Left lung (tissue), 4 donors: ENCODE measurements at regions not wholly inside any gene's neighbourhood (a gene's known extent, or its start where the extent isn't known, plus 50 kb on each side); places are given as distances from the start of the nearest gene placed in this dataset.

ENCODE experiments used
- ATAC-seq: fragments of 200-7000 bp; cut with Tn5 transposase; one replicate; pipeline ENCODE4 v1.9.1; 2020; ENCODE audit warnings: moderate library complexity
- DNase-seq, 4 donors: peaks; one replicate each; pipeline ENCODE4 v3.0.0-alpha.2; 2013 to 2020
- H3K27ac ChIP-seq, 2 donors: fragments of 200-600 bp; sonication (generic) in 1 of 2; one replicate each; pipeline versions ENCODE4 v1.5.0 to v1.8.0; 2020 to 2021
- H3K27me3 ChIP-seq, 2 donors: fragments of 200-600 bp; sonication (generic) in 1 of 2; one replicate each; pipeline versions ENCODE4 v1.5.0 to v1.8.0; 2020 to 2021
- H3K36me3 ChIP-seq, 2 donors: fragments of 200-600 bp; sonication (generic) in 1 of 2; one replicate each; pipeline versions ENCODE4 v1.5.0 to v1.8.0; 2020 to 2021
- H3K4me1 ChIP-seq, 2 donors: fragments of 200-600 bp; one replicate each; pipeline ENCODE4 v1.8.0; 2021
- H3K4me3 ChIP-seq, 2 donors: fragments of 200-600 bp; sonication (generic) in 1 of 2; one replicate each; pipeline versions ENCODE4 v1.5.0 to v1.8.0; 2020 to 2021; ENCODE audit warnings: mild to moderate bottlenecking in 1 of 2
- H3K9me3 ChIP-seq, 2 donors: fragments of 200-600 bp; sonication (generic) in 1 of 2; one replicate each; pipeline versions ENCODE4 v1.5.0 to v1.8.0; 2020 to 2021
- CTCF ChIP-seq, 2 donors: fragments of 200-600 bp; sonication (generic) in 1 of 2; IDR thresholded peaks; one replicate each; pipeline versions ENCODE4 v1.5.0 to v1.8.0; 2021; ENCODE audit warnings: antibody characterized with exemption in 2 of 2
- intact Hi-C, 2 donors: fragments of 100-400 bp; cut with DNase I; formaldehyde crosslinking; loops; one replicate each; pipeline versions ENCODE4 v1.11.2 to v1.14.2; 2022
- donor health status: DM: no; HTN: yes; CAD: no.
- donor health status: DM: no; HTN: no; CAD: no.

GRCh38 chr12:126424696-126425095, 1359.5 kb downstream of the AACS start:
- Histone ChIP-seq H3K36me3 (no peaks in the 10 kb centered on the region), H3K9me3 (peaks cover 0 to 4% of the 10 kb centered on the region in 2 donors), H3K27me3 (no peaks in the 10 kb centered on the region), H3K4me3 (no peak overlapping the region), H3K27ac (no peak overlapping the region), H3K4me1 (no peaks in the 10 kb centered on the region)
- intact Hi-C loops = no loop called here
- no peak for TF ChIP-seq CTCF (IDR thresholded peaks at IDR 0.05)
- no peak for DNase-seq
- no peak for ATAC-seq

GRCh38 chr12:126425264-126425663, 1360.0 kb downstream of the AACS start:
- no peak for TF ChIP-seq CTCF (IDR thresholded peaks at IDR 0.05)
- DNase-seq = no peak
- no peak for ATAC-seq

GRCh38 chr12:126428769-126429168, 1363.5 kb downstream of the AACS start:
- intact Hi-C loops = no loop called here
- H3K4me1 ChIP-seq = no peaks in the 10 kb centered on the region
- ATAC-seq (no peak), DNase-seq (no peak)
- H3K27me3 ChIP-seq = no peaks in the 10 kb centered on the region
- peaks cover 0 to 7% of the 10 kb centered on the region in 2 donors for H3K9me3 ChIP-seq
- no peak overlapping the region for H3K27ac ChIP-seq
- no peak overlapping the region for H3K4me3 ChIP-seq
- no peaks in the 10 kb centered on the region for H3K36me3 ChIP-seq
- TF ChIP-seq CTCF (IDR thresholded peaks at IDR 0.05) = no peak

More at GRCh38 chr12:126425264-126425663, 1360.0 kb downstream of the AACS start:
- Histone ChIP-seq H3K27me3 (no peaks in the 10 kb centered on the region), H3K27ac (no peak overlapping the region), H3K36me3 (no peaks in the 10 kb centered on the region), H3K4me1 (no peaks in the 10 kb centered on the region), H3K4me3 (no peak overlapping the region), H3K9me3 (peaks cover 0 to 7% of the 10 kb centered on the region in 2 donors)
- intact Hi-C loops = no loop called here

- intact Hi-C loops = no loop called here
- Histone ChIP-seq H3K4me1 (no peaks in the 10 kb centered on the region), H3K36me3 (no peaks in the 10 kb centered on the region), H3K4me3 (no peak overlapping the region), H3K9me3 (peaks cover 0 to 7% of the 10 kb centered on the region in 2 donors), H3K27ac (no peak overlapping the region), H3K27me3 (no peaks in the 10 kb centered on the region)
- peak in 1 of 4 donors; percentile 3 for DNase-seq
- no peak for TF ChIP-seq CTCF (IDR thresholded peaks at IDR 0.05)
- no peak for ATAC-seq
Measured at GRCh38 chr12:126430921-126431320, 1365.7 kb downstream of the AACS start.

GRCh38 chr12:126431767-126432166, 1366.5 kb downstream of the AACS start:
- Histone ChIP-seq H3K4me3 (no peak overlapping the region), H3K27ac (no peak overlapping the region), H3K36me3 (no peaks in the 10 kb centered on the region), H3K9me3 (peaks cover 0 to 7% of the 10 kb centered on the region in 2 donors), H3K4me1 (no peaks in the 10 kb centered on the region), H3K27me3 (no peaks in the 10 kb centered on the region)
- no peak for DNase-seq
- no peak for ATAC-seq
- no peak for TF ChIP-seq CTCF (IDR thresholded peaks at IDR 0.05)
- intact Hi-C loops = no loop called here
